ENCODE measurements at regions not wholly inside any gene's neighbourhood (a gene's known extent, or its start where the extent isn't known, plus 50 kb on each side); places are given as distances from the start of the nearest gene placed in this dataset.

DNA sequence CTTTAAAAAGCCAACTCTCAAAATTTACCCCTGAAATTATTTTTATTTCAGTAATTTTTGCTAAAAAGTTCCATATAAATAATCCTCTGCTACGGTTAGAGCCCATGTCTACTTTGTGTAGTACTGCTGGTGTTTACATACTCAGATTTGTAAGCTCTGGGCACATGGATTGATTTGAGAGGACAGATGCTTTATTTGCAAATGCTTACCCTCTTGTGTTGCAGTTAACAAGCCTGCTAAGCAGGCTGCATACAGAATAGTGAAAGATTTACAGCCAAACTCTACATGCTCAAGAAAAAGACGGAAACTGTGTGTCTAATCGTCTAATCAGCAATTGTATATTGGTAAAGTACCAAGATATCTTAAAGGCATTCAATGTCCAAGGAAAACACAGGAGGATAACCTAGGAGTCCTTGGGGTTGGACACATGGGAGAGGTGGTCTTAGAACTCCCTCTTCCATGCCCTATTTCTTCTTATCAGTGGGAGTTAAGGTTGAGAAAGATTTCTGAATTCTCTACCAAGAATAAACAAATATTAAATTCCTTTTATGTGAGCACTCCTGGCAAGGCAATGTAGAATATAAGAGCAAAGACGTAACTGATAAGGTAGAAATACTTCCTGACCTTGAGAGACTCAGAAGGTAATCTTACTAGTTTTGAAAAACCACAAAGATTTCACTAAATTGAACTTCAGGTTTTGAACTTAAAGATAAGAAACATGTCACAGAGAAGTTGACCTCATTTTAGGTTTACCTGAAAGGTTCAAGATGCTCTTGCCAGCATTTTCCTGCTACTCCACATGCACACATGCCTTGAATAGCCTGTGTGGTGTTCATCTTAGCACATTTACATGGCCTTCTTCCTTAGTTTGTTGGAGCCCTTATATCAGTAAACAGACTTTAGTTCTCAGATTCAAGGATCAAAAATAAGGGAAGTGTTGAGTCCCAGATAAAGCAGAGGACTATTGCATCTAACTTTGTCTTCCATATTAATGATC is 1216.5 kb downstream of the SORCS3 start:
- H3K27ac ChIP-seq (ENCODE audit: low read length) = no peak overlapping the region
- Mint-ChIP-seq H3K27me3 (no peaks in the 10 kb centered on the region), H3K4me3 (no peak overlapping the region)

DNA sequence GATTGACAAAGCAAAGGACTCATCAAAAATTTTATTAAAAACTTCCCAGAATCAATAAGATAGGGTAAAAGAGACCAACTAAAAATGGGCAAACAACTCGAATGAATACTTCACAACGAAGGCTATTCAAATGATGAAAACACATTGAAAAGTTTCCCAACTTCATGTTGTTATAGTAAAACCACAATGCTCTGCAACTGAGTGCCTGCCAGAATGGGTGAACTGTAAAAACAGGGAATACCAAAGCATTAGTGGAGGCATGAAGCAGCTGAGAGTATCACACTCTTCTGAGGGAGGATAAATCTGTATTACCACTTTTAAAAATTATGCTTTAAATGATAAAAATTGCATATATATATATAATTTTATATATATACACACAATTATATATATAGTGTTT is 1214.7 kb downstream of the SORCS3 start:
- Histone ChIP-seq H3K27ac (ENCODE audit: low read length) (no peak overlapping the region), H3K9me3 (no peaks in the 10 kb centered on the region), H3K27me3 (replicated peaks in 1 of 2; ENCODE audit: control insufficient read depth in 2 of 2, extremely low read depth in 1 of 2, insufficient read depth in 2 of 2, low read length in 1 of 2) (no peaks in the 10 kb centered on the region), H3K36me3 (ENCODE audit: control insufficient read depth in 2 of 2, extremely low read depth in 1 of 2, insufficient read depth in 1 of 2, low read length in 1 of 2) (no peaks in the 10 kb centered on the region), H3K4me3 (ENCODE audit: control insufficient read depth in 1 of 2, extremely low read depth in 1 of 2, low read length in 1 of 2) (no peak overlapping the region), H3K4me1 (ENCODE audit: control insufficient read depth in 1 of 2, extremely low read depth in 1 of 2, insufficient read depth in 2 of 2, low read length in 2 of 2) (no peaks in the 10 kb centered on the region)
- POLR2A ChIA-PET = no interaction called here
- ATAC-seq (replicated peaks in 1 of 4) = no peak
- Mint-ChIP-seq H3K4me3 (no peak overlapping the region), H3K9me3 (peaks cover 0 to 2% (median 0%) of the 10 kb centered on the region in 3 donors), H3K36me3 (no peaks in the 10 kb centered on the region), H3K27me3 (no peaks in the 10 kb centered on the region), H3K27ac (no peak overlapping the region), H3K4me1 (peaks cover 17 to 26% (median 18%) of the 10 kb centered on the region in 3 donors)
- no CpG with 5 or more reads among the region's 2 CpGs for whole genome bisulfite sequencing (ENCODE audit: insufficient coverage)
- CTCF ChIA-PET = no interaction called here
- no peak for DNase-seq

More for the DNA sequence above, 1216.5 kb downstream of the SORCS3 start:
- Histone ChIP-seq H3K27me3 (replicated peaks in 1 of 2; ENCODE audit: control insufficient read depth in 2 of 2, extremely low read depth in 1 of 2, insufficient read depth in 2 of 2, low read length in 1 of 2) (no peaks in the 10 kb centered on the region), H3K4me1 (ENCODE audit: control insufficient read depth in 1 of 2, extremely low read depth in 1 of 2, insufficient read depth in 2 of 2, low read length in 2 of 2) (no peaks in the 10 kb centered on the region), H3K36me3 (ENCODE audit: control insufficient read depth in 2 of 2, extremely low read depth in 1 of 2, insufficient read depth in 1 of 2, low read length in 1 of 2) (no peaks in the 10 kb centered on the region), H3K4me3 (ENCODE audit: control insufficient read depth in 1 of 2, extremely low read depth in 1 of 2, low read length in 1 of 2) (no peak overlapping the region), H3K9me3 (no peaks in the 10 kb centered on the region)
- CTCF ChIA-PET = no interaction called here
- no peak for DNase-seq
- Mint-ChIP-seq H3K9me3 (peaks cover 0 to 2% (median 0%) of the 10 kb centered on the region in 3 donors), H3K4me1 (peaks cover 17 to 26% (median 18%) of the 10 kb centered on the region in 3 donors), H3K36me3 (no peaks in the 10 kb centered on the region), H3K27ac (peak overlapping the region; percentile 18 to 28)
- WGBS (ENCODE audit: insufficient coverage) = 90% methylated on average over 2 of the region's 4 CpGs
- POLR2A ChIA-PET = no interaction called here
- ATAC-seq (replicated peaks in 1 of 4) = no peak

DNA sequence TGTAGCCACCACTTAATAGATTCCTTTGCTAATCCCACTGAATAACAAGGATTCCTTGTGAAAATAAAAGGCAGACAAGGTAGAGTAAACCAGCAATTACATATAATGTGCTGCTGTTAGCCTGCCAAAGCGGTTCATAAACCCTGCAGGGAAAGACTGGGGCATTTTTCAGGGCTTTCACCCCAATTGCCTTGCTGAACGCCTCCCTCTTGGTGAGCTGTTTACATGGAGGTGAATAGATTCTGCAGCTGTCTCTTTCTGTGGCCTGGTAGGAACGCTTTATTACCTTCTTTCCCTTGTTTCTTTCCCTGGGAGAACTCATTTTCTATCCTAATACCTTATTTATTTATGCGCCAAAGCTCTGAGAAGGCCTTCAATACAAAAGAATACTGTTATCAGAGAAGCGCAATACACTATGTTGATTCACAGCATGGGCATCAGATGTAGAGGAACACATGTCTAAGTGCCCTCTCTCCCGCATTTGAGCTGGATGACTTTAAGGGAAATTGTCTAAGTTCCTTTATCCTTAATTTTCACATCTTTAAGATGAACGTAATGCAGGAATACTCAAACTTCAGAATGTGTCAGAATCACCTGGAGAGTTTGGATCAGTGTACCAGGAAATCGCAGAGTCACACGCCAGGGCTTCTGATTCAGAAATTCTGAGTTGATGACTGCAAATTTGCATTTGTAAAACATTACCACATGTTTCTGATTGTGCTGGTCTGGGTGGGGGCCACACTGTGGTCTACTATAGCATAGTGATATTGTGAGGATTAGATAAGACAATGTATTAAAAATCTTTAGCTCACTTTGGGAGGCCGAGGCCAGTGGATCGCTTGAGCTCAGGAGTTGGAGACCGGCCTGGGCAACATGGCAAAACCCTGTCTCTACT is 1203.8 kb downstream of the SORCS3 start:
- DNase-seq = no peak
- no peaks in the 10 kb centered on the region for H3K9me3 Mint-ChIP-seq
- ATAC-seq (replicated peaks in 1 of 4) = no peak
- POLR2A ChIA-PET = no interaction called here
- peaks cover 0 to 7% of the 10 kb centered on the region in 2 experiments for H3K27me3 ChIP-seq (replicated peaks in 1 of 2; ENCODE audit: control insufficient read depth in 2 of 2, extremely low read depth in 1 of 2, insufficient read depth in 2 of 2, low read length in 1 of 2)
- CTCF ChIA-PET = no interaction called here
- H3K4me3 Mint-ChIP-seq = no peak overlapping the region
- peaks cover 0 to 4% of the 10 kb centered on the region in 2 experiments for H3K4me1 ChIP-seq (ENCODE audit: control insufficient read depth in 1 of 2, extremely low read depth in 1 of 2, insufficient read depth in 2 of 2, low read length in 2 of 2)
- H3K4me1 Mint-ChIP-seq = peaks cover 12 to 34% (median 13%) of the 10 kb centered on the region in 3 donors
- no peaks in the 10 kb centered on the region for H3K36me3 Mint-ChIP-seq
- H3K27ac ChIP-seq (ENCODE audit: low read length) = no peak overlapping the region
- H3K9me3 ChIP-seq = no peaks in the 10 kb centered on the region
- WGBS (ENCODE audit: insufficient coverage) = 81% methylated on average over 5 of the region's 12 CpGs
- no peaks in the 10 kb centered on the region for H3K27me3 Mint-ChIP-seq
- no peaks in the 10 kb centered on the region for H3K36me3 ChIP-seq (ENCODE audit: control insufficient read depth in 2 of 2, extremely low read depth in 1 of 2, insufficient read depth in 1 of 2, low read length in 1 of 2)
- no peak overlapping the region for H3K4me3 ChIP-seq (ENCODE audit: control insufficient read depth in 1 of 2, extremely low read depth in 1 of 2, low read length in 1 of 2)
- H3K27ac Mint-ChIP-seq = no peak overlapping the region

DNA sequence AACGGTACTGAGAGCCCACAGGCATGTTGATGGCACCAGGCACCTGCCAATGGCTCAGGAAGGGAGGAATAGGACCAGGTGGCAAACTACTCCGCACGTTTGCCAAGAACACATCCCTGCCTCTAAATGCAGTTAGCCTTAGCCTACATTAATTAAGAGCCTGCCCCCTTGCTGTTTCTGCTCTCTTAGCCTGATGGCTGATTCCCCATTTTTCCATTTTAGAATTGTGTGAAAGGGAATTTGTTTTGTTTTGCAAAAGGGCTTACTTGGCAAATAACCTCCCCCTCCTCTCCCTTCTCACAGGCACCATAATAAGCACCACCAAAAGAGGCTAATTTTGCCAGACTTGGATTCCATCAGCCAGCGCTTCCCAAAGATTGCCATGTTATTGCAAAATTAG is 1203.2 kb downstream of the SORCS3 start:
- no CpG with 5 or more reads among the region's 4 CpGs for WGBS (ENCODE audit: insufficient coverage)
- ChIA-PET POLR2A (no interaction called here), CTCF (no interaction called here)
- Mint-ChIP-seq H3K27ac (no peak overlapping the region), H3K4me1 (peaks cover 16 to 38% (median 16%) of the 10 kb centered on the region in 3 donors), H3K36me3 (no peaks in the 10 kb centered on the region), H3K4me3 (peak overlapping the region in 1 of 3 donors; percentile 22), H3K9me3 (no peaks in the 10 kb centered on the region), H3K27me3 (no peaks in the 10 kb centered on the region)
- no peaks in the 10 kb centered on the region for H3K9me3 ChIP-seq
- H3K4me3 ChIP-seq (ENCODE audit: control insufficient read depth in 1 of 2, extremely low read depth in 1 of 2, low read length in 1 of 2) = no peak overlapping the region
- H3K4me1 ChIP-seq (ENCODE audit: control insufficient read depth in 1 of 2, extremely low read depth in 1 of 2, insufficient read depth in 2 of 2, low read length in 2 of 2) = peaks cover 0 to 4% of the 10 kb centered on the region in 2 experiments
- DNase-seq = no peak
- H3K36me3 ChIP-seq (ENCODE audit: control insufficient read depth in 2 of 2, extremely low read depth in 1 of 2, insufficient read depth in 1 of 2, low read length in 1 of 2) = no peaks in the 10 kb centered on the region
- peaks cover 0 to under 1% of the 10 kb centered on the region in 2 experiments for H3K27me3 ChIP-seq (replicated peaks in 1 of 2; ENCODE audit: control insufficient read depth in 2 of 2, extremely low read depth in 1 of 2, insufficient read depth in 2 of 2, low read length in 1 of 2)
- no peak overlapping the region for H3K27ac ChIP-seq (ENCODE audit: low read length)
- no peak for ATAC-seq (replicated peaks in 1 of 4)

DNA sequence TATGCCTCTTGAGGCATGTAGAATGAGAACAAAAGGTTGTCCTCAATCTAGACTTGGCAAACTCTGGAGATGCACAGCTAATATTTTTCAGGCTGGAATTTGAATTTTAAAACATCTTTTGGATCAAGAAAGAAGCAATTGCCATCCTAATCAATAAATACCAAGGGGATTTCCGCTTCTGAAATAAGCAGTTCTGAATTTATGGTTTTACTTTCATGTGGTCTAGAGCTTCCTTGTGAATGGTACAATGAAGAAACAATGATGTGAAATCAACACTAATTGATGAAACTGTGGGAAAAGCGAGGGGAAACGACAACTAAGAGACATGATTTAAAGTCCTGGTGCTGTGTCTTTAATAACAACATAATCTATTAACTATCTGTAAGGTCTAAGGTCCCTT is 1202.7 kb downstream of the SORCS3 start:
- POLR2A ChIA-PET = no interaction called here
- no CpG with 5 or more reads among the region's 3 CpGs for WGBS (ENCODE audit: insufficient coverage)
- Histone ChIP-seq H3K27me3 (replicated peaks in 1 of 2; ENCODE audit: control insufficient read depth in 2 of 2, extremely low read depth in 1 of 2, insufficient read depth in 2 of 2, low read length in 1 of 2) (no peaks in the 10 kb centered on the region), H3K4me3 (ENCODE audit: control insufficient read depth in 1 of 2, extremely low read depth in 1 of 2, low read length in 1 of 2) (no peak overlapping the region), H3K27ac (ENCODE audit: low read length) (no peak overlapping the region), H3K36me3 (ENCODE audit: control insufficient read depth in 2 of 2, extremely low read depth in 1 of 2, insufficient read depth in 1 of 2, low read length in 1 of 2) (no peaks in the 10 kb centered on the region), H3K9me3 (no peaks in the 10 kb centered on the region), H3K4me1 (ENCODE audit: control insufficient read depth in 1 of 2, extremely low read depth in 1 of 2, insufficient read depth in 2 of 2, low read length in 2 of 2) (peaks cover 0 to 4% of the 10 kb centered on the region in 2 experiments)
- Mint-ChIP-seq H3K4me1 (peaks cover 16 to 39% (median 18%) of the 10 kb centered on the region in 3 donors), H3K9me3 (no peaks in the 10 kb centered on the region), H3K27ac (no peak overlapping the region), H3K4me3 (peak overlapping the region in 1 of 3 donors; percentile 22), H3K27me3 (no peaks in the 10 kb centered on the region), H3K36me3 (no peaks in the 10 kb centered on the region)
- DNase-seq (peak in 1 of 35 experiments; percentile 5), ATAC-seq (replicated peaks in 1 of 4) (peak in 1 of 4 experiments; percentile 58)
- CTCF ChIA-PET = interaction anchor here in 1 of 2 donors (0.6 kb wide), 1 partner anchor 36 kb away, joined by 3 read pairs; no protein-coding TSS in a partner anchor

DNA sequence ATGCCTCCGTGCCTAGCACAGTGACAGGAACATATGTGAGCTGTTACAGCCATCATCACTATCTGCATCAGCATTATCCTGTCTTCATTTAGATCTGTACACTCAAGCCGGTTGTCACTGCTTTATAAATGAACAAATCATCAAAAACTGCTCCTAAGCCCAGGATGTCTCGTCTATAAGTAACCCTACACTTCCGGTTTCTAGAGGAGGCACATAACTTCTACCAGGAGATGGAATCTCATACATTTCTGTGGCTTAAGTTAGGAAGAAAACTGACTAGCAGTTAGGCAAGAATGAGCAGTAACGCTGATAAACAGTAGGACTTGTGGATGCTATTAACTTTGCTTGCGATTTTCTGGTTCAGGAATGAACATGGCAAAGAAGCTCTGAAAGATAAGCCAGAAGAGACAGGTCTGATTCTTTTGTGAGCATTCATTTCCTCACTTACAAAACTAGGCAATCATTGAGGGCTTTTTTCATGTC is 1199.2 kb downstream of the SORCS3 start:
- Histone ChIP-seq H3K9me3 (no peaks in the 10 kb centered on the region), H3K4me1 (ENCODE audit: control insufficient read depth in 1 of 2, extremely low read depth in 1 of 2, insufficient read depth in 2 of 2, low read length in 2 of 2) (peaks cover 0 to 4% of the 10 kb centered on the region in 2 experiments), H3K36me3 (ENCODE audit: control insufficient read depth in 2 of 2, extremely low read depth in 1 of 2, insufficient read depth in 1 of 2, low read length in 1 of 2) (no peaks in the 10 kb centered on the region), H3K27me3 (replicated peaks in 1 of 2; ENCODE audit: control insufficient read depth in 2 of 2, extremely low read depth in 1 of 2, insufficient read depth in 2 of 2, low read length in 1 of 2) (no peaks in the 10 kb centered on the region), H3K4me3 (ENCODE audit: control insufficient read depth in 1 of 2, extremely low read depth in 1 of 2, low read length in 1 of 2) (no peak overlapping the region), H3K27ac (ENCODE audit: low read length) (no peak overlapping the region)
- H3K27me3 Mint-ChIP-seq = no peaks in the 10 kb centered on the region
- H3K27ac Mint-ChIP-seq = no peak overlapping the region
- H3K4me1 Mint-ChIP-seq = peaks cover 21 to 58% (median 33%) of the 10 kb centered on the region in 3 donors
- H3K36me3 Mint-ChIP-seq = no peaks in the 10 kb centered on the region
- ATAC-seq (replicated peaks in 1 of 4) (no peak), DNase-seq (no peak)
- ChIA-PET POLR2A (no interaction called here), CTCF (no interaction called here)
- WGBS (ENCODE audit: insufficient coverage) = no CpG with 5 or more reads among the region's 6 CpGs
- no peaks in the 10 kb centered on the region for H3K9me3 Mint-ChIP-seq
- peak overlapping the region in 2 of 3 donors; percentile 5 to 24 for H3K4me3 Mint-ChIP-seq
